HepG2 (cell line): ENCODE measurements at regions not wholly inside any gene's neighbourhood (a gene's known extent, or its start where the extent isn't known, plus 50 kb on each side); places are given as distances from the start of the nearest gene placed in this dataset.

Source experiments
- ATAC-seq: fragments of 200-7000 bp; cut with Tn5 transposase; 3 replicates; pipeline ENCODE4 v1.9.1; 2020; ENCODE audit warnings: mild to moderate bottlenecking, moderate library complexity
- BruUV-seq: library from RNA; stranded (reverse); fragments of 400-500 nt; replicated peaks from 2 replicates; lab custom pipeline; 2021; lab: Mats Ljungman, UMichigan
- CTCF ChIA-PET: fragments of 300-600 bp; formaldehyde crosslinking; extraction: SDS; loops from one replicate; lab custom pipeline; 2021; ENCODE audit warnings: low total read pairs, inconsistent platforms, low intra/inter-chr PET ratio; lab: Yijun Ruan, JAX
- POLR2A ChIA-PET: fragments of 350-600 bp; sonication (Branson Sonifier 250); formaldehyde crosslinking; loops from one replicate; lab custom pipeline; 2020; ENCODE audit warnings: antibody characterized with exemption, inconsistent platforms; lab: Yijun Ruan, JAX
- DNase-seq: peaks from one replicate; pipeline ENCODE4 v3.0.0-alpha.2; 2015; ENCODE audit warnings: low spot score
- FAIRE-seq: peaks from 3 replicates; lab custom pipeline; 2011; peaks lifted over from hg19 to GRCh38; lab: Jason Lieb, UNC
- H2AFZ ChIP-seq: one replicate; pipeline ENCODE4 v1.6.1; 2011; ENCODE audit warnings: low read length, inconsistent platforms
- H3K27ac ChIP-seq: fragments of 300-600 bp; 3 replicates; pipeline ENCODE4 v1.8.0; 2011; ENCODE audit warnings: mixed run types, mild to moderate bottlenecking, mixed read lengths, low read length, inconsistent platforms; ENCODE audit not compliant: insufficient read depth; ENCODE audit errors: extremely low read length
- H3K27me3 ChIP-seq, 2 experiments: fragments of 200-600 bp in 1 of 2; 2 replicates in 1 of 2; 3 replicates in 1 of 2; pipeline versions ENCODE4 v1.6.0 to v1.8.0; 2011; ENCODE audit warnings: low read length in 2 of 2, mild to moderate bottlenecking in 2 of 2, moderate library complexity in 2 of 2, inconsistent platforms in 1 of 2; ENCODE audit not compliant: insufficient read depth in 2 of 2, control insufficient read depth in 1 of 2
- H3K36me3 ChIP-seq, 2 experiments: fragments of 200-600 bp in 1 of 2; replicated peaks in 1 of 2; 2 replicates in 1 of 2; 3 replicates in 1 of 2; pipeline versions ENCODE4 v1.5.1 to v1.8.0; 2011; ENCODE audit warnings: low read length in 2 of 2, inconsistent platforms in 1 of 2; ENCODE audit not compliant: insufficient read depth in 2 of 2, control insufficient read depth in 1 of 2
- H3K4me1 ChIP-seq: 2 replicates; pipeline ENCODE4 v1.5.1; 2012; ENCODE audit warnings: low read length, inconsistent platforms; ENCODE audit not compliant: insufficient read depth
- H3K4me2 ChIP-seq: 2 replicates; pipeline ENCODE4 v1.6.0; 2011; ENCODE audit warnings: low read depth, low read length, inconsistent platforms
- H3K4me3 ChIP-seq, 3 experiments: fragments of 200-600 bp in 1 of 3; sonication (generic), shearing (Covaris generic) in 1 of 3; replicated peaks in 1 of 3; 2 replicates each; pipeline ENCODE4 v1.5.1; 2011 to 2016; ENCODE audit warnings: low read length in 3 of 3, inconsistent platforms in 2 of 3, low read depth in 2 of 3, mild to moderate bottlenecking in 2 of 3, control low read depth in 1 of 3, mixed read lengths in 1 of 3; ENCODE audit not compliant: insufficient read depth in 1 of 3
- H3K79me2 ChIP-seq: one replicate; pipeline ENCODE4 v1.6.1; 2011; ENCODE audit warnings: low read length, inconsistent platforms; ENCODE audit not compliant: insufficient read depth
- H3K9ac ChIP-seq: 2 replicates; pipeline ENCODE4 v1.6.0; 2011; ENCODE audit warnings: mild to moderate bottlenecking, low read depth, low read length, inconsistent platforms; ENCODE audit not compliant: insufficient read depth
- H3K9me3 ChIP-seq: 2 replicates; pipeline ENCODE4 v1.5.1; 2012; ENCODE audit warnings: mild to moderate bottlenecking, low read length
- H4K20me1 ChIP-seq: 2 replicates; pipeline ENCODE4 v1.6.0; 2011; ENCODE audit warnings: inconsistent platforms, mild to moderate bottlenecking, low read length, moderate library complexity; ENCODE audit not compliant: insufficient read depth
- DBP ChIP-seq: sonication (generic); formaldehyde crosslinking; IDR thresholded peaks from 2 replicates; pipeline ENCODE4 v1.4.0; 2020; ENCODE audit warnings: missing genetic modification reagents; ENCODE audit errors: not compliant biosample characterization
- HES4 ChIP-seq: sonication (generic); formaldehyde crosslinking; IDR thresholded peaks from 2 replicates; pipeline ENCODE4 v1.9.0; 2021; ENCODE audit warnings: mild to moderate bottlenecking, missing genetic modification reagents, borderline replicate concordance
- HMGXB4 ChIP-seq, 2 experiments: sonication (generic) in 1 of 2; formaldehyde crosslinking in 1 of 2; IDR thresholded peaks; 2 replicates each; pipeline versions ENCODE4 v1.4.0 to v1.6.1; 2018 to 2020; ENCODE audit warnings: missing genetic modification reagents in 2 of 2, borderline replicate concordance in 1 of 2, low read depth in 1 of 2, mild to moderate bottlenecking in 1 of 2, missing biosample characterization in 1 of 2
- ISL2 ChIP-seq: sonication (generic); formaldehyde crosslinking; IDR thresholded peaks from 2 replicates; pipeline ENCODE4 v1.5.0; 2020; ENCODE audit warnings: missing genetic modification reagents
- KDM3A ChIP-seq: IDR thresholded peaks from 2 replicates; pipeline ENCODE4 v1.6.1; 2018; ENCODE audit warnings: low read depth, missing compliant biosample characterization
- NR3C1 ChIP-seq: sonication (generic); formaldehyde crosslinking; IDR thresholded peaks from 2 replicates; pipeline ENCODE4 v1.4.0; 2020; ENCODE audit warnings: missing genetic modification reagents
- RARA ChIP-seq: IDR thresholded peaks from 2 replicates; pipeline ENCODE4 v1.6.1; 2016; ENCODE audit warnings: missing genetic modification reagents, missing compliant biosample characterization
- REL ChIP-seq: sonication (generic); formaldehyde crosslinking; conservative IDR thresholded peaks from 2 replicates; pipeline ENCODE4 v1.8.0; 2022; ENCODE audit warnings: mild to moderate bottlenecking, missing genetic modification reagents, moderate library complexity
- SNAPC2 ChIP-seq: sonication (generic); formaldehyde crosslinking; IDR thresholded peaks from 2 replicates; pipeline ENCODE4 v1.8.1; 2022; ENCODE audit warnings: mild to moderate bottlenecking, missing genetic modification reagents
- SOX6 ChIP-seq, 2 experiments: fragments of 450-650 bp in 1 of 2; sonication (generic) in 1 of 2; formaldehyde crosslinking in 1 of 2; IDR thresholded peaks; 2 replicates each; pipeline versions ENCODE4 v1.4.0 to v1.6.1; 2017 to 2020; ENCODE audit warnings: antibody characterized with exemption in 1 of 2, mild to moderate bottlenecking in 1 of 2, missing genetic modification reagents in 1 of 2
- STAT6 ChIP-seq: sonication (generic); formaldehyde crosslinking; IDR thresholded peaks from 2 replicates; pipeline ENCODE4 v1.4.0; 2020; ENCODE audit warnings: missing genetic modification reagents, mild to moderate bottlenecking, borderline replicate concordance
- SYNCRIP ChIP-seq: fragments of 200-400 bp; formaldehyde crosslinking; IDR thresholded peaks from 2 replicates; pipeline ENCODE4 v1.6.1; 2018; ENCODE audit warnings: mild to moderate bottlenecking, low read depth, low read length; ENCODE audit not compliant: insufficient read depth
- ZMYM2 ChIP-seq: sonication (generic); formaldehyde crosslinking; IDR thresholded peaks from 2 replicates; pipeline ENCODE4 v1.8.0; 2022; ENCODE audit warnings: mild to moderate bottlenecking, missing genetic modification reagents
- ZNF317 ChIP-seq: sonication (generic); formaldehyde crosslinking; IDR thresholded peaks from 2 replicates; pipeline ENCODE4 v1.5.0; 2020; ENCODE audit warnings: mild to moderate bottlenecking, missing genetic modification reagents
- ZNF841 ChIP-seq: sonication (generic); formaldehyde crosslinking; IDR thresholded peaks from 2 replicates; pipeline ENCODE4 v1.8.1; 2023; ENCODE audit warnings: missing genetic modification reagents, borderline replicate concordance
- WGBS: methylation state at CpG from one replicate; pipeline ENCODE4 v1.1.6; 2017; ENCODE audit warnings: low lambda C conversion rate; 5-methylcytosine and 5-hydroxymethylcytosine counted together
- in situ Hi-C: cut with HindIII; loops from 2 replicates; pipeline ENCODE4 v1.10.0; 2017; ENCODE audit warnings: low pct_unique_long_range_greater_than_20kb; ENCODE audit not compliant: extremely low pct_ligation_motif_present
- intact Hi-C: fragments of 100-400 bp; cut with micrococcal nuclease; formaldehyde crosslinking; loops from one replicate; pipeline ENCODE4 v1.10.0; 2022; ENCODE audit not compliant: unreplicated experiment

- TF ChIP-seq STAT6 (CRISPR knock-in tag) (no peak), ZNF841 (CRISPR knock-in tag) (no peak), SOX6 (IDR thresholded peaks at IDR 0.05) (no peak), SOX6 (CRISPR knock-in tag; IDR thresholded peaks at IDR 0.05) (no peak), SNAPC2 (CRISPR knock-in tag) (no peak), DBP (CRISPR knock-in tag) (no peak), ISL2 (CRISPR knock-in tag) (no peak)
Measured at GRCh38 chr1:114341299-114341698, 169.7 kb downstream of the TRIM33 start (continued).

- Histone ChIP-seq H2AFZ (no peak overlapping the region), H3K27me3 (peaks cover 2 to 15% of the 10 kb centered on the region in 2 experiments; a peak in 3 of 5 replicates), H3K9ac (no peak overlapping the region), H4K20me1 (no peaks in the 10 kb centered on the region), H3K4me1 (peaks cover 20% of the 10 kb centered on the region), H3K27ac (no peak overlapping the region), H3K4me3 (no peak overlapping the region), H3K4me2 (no peak overlapping the region), H3K79me2 (no peaks in the 10 kb centered on the region), H3K9me3 (no peaks in the 10 kb centered on the region), H3K36me3 (no peaks in the 10 kb centered on the region)
- ChIA-PET CTCF (no interaction called here), POLR2A (no interaction called here)
- DNase-seq (no peak), ATAC-seq (no peak), FAIRE-seq (no peak)
- intact Hi-C loops, result no loop called here
- TF ChIP-seq RARA (CRISPR knock-in tag) (no peak), HMGXB4 (CRISPR knock-in tag; IDR thresholded peaks at IDR 0.05; ENCODE audit: borderline replicate concordance in 1 of 2, low read depth in 1 of 2) (no peak), KDM3A (CRISPR knock-in tag) (no peak), ZMYM2 (CRISPR knock-in tag) (no peak), HES4 (CRISPR knock-in tag) (no peak), REL (no peak), NR3C1 (CRISPR knock-in tag) (no peak), SYNCRIP (no peak), ZNF317 (CRISPR knock-in tag) (no peak)
- in situ Hi-C loops, result no loop called here
- 80% methylated on average over 1 of the region's 1 CpG for WGBS
- no TSS peak for BruUV-seq
Measured at GRCh38 chr1:114340892-114341291, 170.1 kb downstream of the TRIM33 start.
